Cardiac fibroblast (primary cell): ENCODE measurements at regions not wholly inside any gene's neighbourhood (a gene's known extent, or its start where the extent isn't known, plus 50 kb on each side); places are given as distances from the start of the nearest gene placed in this dataset.

Experiments used
- DNase-seq, 2 donors: peaks; one replicate each; pipeline versions ENCODE4 v3.0.0 to v3.0.0-alpha.2; 2010; ENCODE audit warnings: low read depth in 2 of 2
- H3K4me3 ChIP-seq, 2 donors: replicated peaks in 1 of 2; 1 replicate in 1 of 2; 2 replicates in 1 of 2; pipeline ENCODE4 v1.5.1; 2011; ENCODE audit warnings: low read depth in 2 of 2, low read length in 2 of 2, mild to moderate bottlenecking in 2 of 2, moderate library complexity in 1 of 2
- CTCF ChIP-seq: IDR thresholded peaks from one replicate; pipeline ENCODE4 v1.5.1; 2011; ENCODE audit warnings: low read depth, mild to moderate bottlenecking, low read length, inconsistent platforms

- no peak for TF ChIP-seq CTCF
- DNase-seq: no peak
Measured at GRCh38 chr13:99027661-99028425, 50.0 kb upstream of the DOCK9 start.

GRCh38 chr13:99028890-99029289 lies 51.0 kb upstream of the DOCK9 start:
- peak; percentile 47 for TF ChIP-seq CTCF

More at GRCh38 chr13:99027661-99028425, 50.0 kb upstream of the DOCK9 start:
- H3K4me3 ChIP-seq: no peak overlapping the region

GRCh38 chr13:99029576-99029975 lies 51.7 kb upstream of the DOCK9 start:
- no peak for TF ChIP-seq CTCF
- no peak for DNase-seq
- H3K4me3 ChIP-seq: no peak overlapping the region

More at GRCh38 chr13:99028890-99029289, 51.0 kb upstream of the DOCK9 start:
- no peak overlapping the region for H3K4me3 ChIP-seq
- DNase-seq: no peak

GRCh38 chr13:99030326-99030725 lies 52.5 kb upstream of the DOCK9 start:
- no peak overlapping the region for H3K4me3 ChIP-seq
- no peak for DNase-seq
- TF ChIP-seq CTCF: no peak

GRCh38 chr13:99031832-99032231 lies 54.0 kb upstream of the DOCK9 start:
- TF ChIP-seq CTCF: no peak
- DNase-seq: no peak
- no peak overlapping the region for H3K4me3 ChIP-seq

GRCh38 chr13:99033814-99034213 lies 56.0 kb upstream of the DOCK9 start:
- H3K4me3 ChIP-seq: no peak overlapping the region
- DNase-seq: peak; percentile 51 to 58
- peak; percentile 49 for TF ChIP-seq CTCF
